ENCODE measurements at regions not wholly inside any gene's neighbourhood (a gene's known extent, or its start where the extent isn't known, plus 50 kb on each side); places are given as distances from the start of the nearest gene placed in this dataset.

- Mint-ChIP-seq H3K27ac (no peak overlapping the region), H3K27me3 (peaks cover 8% of the 10 kb centered on the region)
These were observed 135.4 kb downstream of the EVX1 start for GRCh38 chr7:27377988-27378387.

DNA sequence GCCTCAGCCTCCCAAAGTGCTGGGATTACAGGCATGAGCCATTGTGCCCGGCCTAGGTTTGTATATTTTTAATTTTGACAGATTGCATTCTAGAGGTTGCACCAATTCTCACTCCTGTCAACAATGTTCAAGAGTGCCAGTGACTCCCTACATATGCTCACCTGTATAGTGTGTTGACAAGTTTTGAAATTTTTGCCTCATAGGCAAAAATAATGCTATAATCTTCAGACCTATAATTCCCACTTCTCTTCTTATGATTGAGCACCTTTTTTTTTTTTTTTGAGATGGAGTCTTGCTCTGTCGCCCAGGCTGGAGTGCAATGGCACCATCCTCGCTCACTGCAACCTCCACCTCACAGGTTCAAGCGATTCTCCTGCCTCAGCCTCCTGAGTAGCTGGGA lies 139.7 kb downstream of the EVX1 start:
- no peaks in the 10 kb centered on the region for H3K4me1 Mint-ChIP-seq
- no peaks in the 10 kb centered on the region for H3K9me3 Mint-ChIP-seq
- ATAC-seq (ENCODE audit: low read depth): no peak
- no peaks in the 10 kb centered on the region for H3K36me3 Mint-ChIP-seq
- no peak overlapping the region for H3K27ac Mint-ChIP-seq
- H3K4me3 Mint-ChIP-seq: no peak overlapping the region
- peaks cover 6% of the 10 kb centered on the region for H3K27me3 Mint-ChIP-seq
- no peak for DNase-seq (ENCODE audit: low spot score in 2 of 2)

More at GRCh38 chr7:27377988-27378387, 135.4 kb downstream of the EVX1 start:
- Mint-ChIP-seq H3K36me3 (no peaks in the 10 kb centered on the region), H3K9me3 (no peaks in the 10 kb centered on the region), H3K4me1 (no peaks in the 10 kb centered on the region), H3K4me3 (no peak overlapping the region)
- no peak for DNase-seq (ENCODE audit: low spot score in 2 of 2)
- ATAC-seq (ENCODE audit: low read depth): no peak

DNA sequence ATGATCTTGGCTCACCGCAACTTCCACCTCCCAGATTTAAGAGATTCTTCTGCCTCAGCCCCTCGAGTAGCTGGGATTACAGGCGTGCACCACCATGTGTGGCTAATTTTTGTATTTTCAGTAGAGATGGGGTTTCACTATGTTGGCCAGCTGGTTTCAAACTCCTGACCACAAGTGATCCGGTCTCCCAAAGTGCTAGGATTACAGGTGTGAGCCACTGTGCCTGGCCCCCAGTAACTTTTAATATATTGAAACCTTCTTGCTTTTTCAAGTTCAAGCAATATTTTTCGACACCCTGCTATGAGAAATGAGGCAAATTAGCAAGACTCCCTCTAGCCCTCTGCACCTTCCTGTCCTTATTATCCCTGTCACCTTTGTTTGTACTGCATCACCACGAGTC lies 144.0 kb downstream of the EVX1 start:
- no peak overlapping the region for H3K4me3 Mint-ChIP-seq
- no peak overlapping the region for H3K27ac Mint-ChIP-seq
- H3K4me1 Mint-ChIP-seq: no peaks in the 10 kb centered on the region
- peaks cover 13% of the 10 kb centered on the region for H3K27me3 Mint-ChIP-seq
- DNase-seq (ENCODE audit: low spot score in 2 of 2): no peak
- ATAC-seq (ENCODE audit: low read depth): no peak
- H3K9me3 Mint-ChIP-seq: no peaks in the 10 kb centered on the region
- H3K36me3 Mint-ChIP-seq: no peaks in the 10 kb centered on the region

GRCh38 chr7:27387864-27388263 lies 145.3 kb downstream of the EVX1 start:
- H3K27ac Mint-ChIP-seq: no peak overlapping the region
- H3K4me1 Mint-ChIP-seq: no peaks in the 10 kb centered on the region
- ATAC-seq (ENCODE audit: low read depth) (no peak), DNase-seq (ENCODE audit: low spot score in 2 of 2) (no peak)
- H3K9me3 Mint-ChIP-seq: no peaks in the 10 kb centered on the region
- no peaks in the 10 kb centered on the region for H3K36me3 Mint-ChIP-seq
- H3K4me3 Mint-ChIP-seq: no peak overlapping the region
- H3K27me3 Mint-ChIP-seq: peaks cover 14% of the 10 kb centered on the region

GRCh38 chr7:27388561-27388960 lies 146.0 kb downstream of the EVX1 start:
- Mint-ChIP-seq H3K4me3 (no peak overlapping the region), H3K27ac (no peak overlapping the region), H3K4me1 (no peaks in the 10 kb centered on the region), H3K27me3 (peaks cover 14% of the 10 kb centered on the region), H3K9me3 (peaks cover 2% of the 10 kb centered on the region), H3K36me3 (no peaks in the 10 kb centered on the region)
- no peak for ATAC-seq (ENCODE audit: low read depth)
- DNase-seq (ENCODE audit: low spot score in 2 of 2): no peak

- H3K4me3 Mint-ChIP-seq: no peak overlapping the region
- DNase-seq (ENCODE audit: low spot score in 2 of 2) (no peak), ATAC-seq (ENCODE audit: low read depth) (no peak)
- no peaks in the 10 kb centered on the region for H3K36me3 Mint-ChIP-seq
- H3K4me1 Mint-ChIP-seq: no peaks in the 10 kb centered on the region
- H3K27ac Mint-ChIP-seq: no peak overlapping the region
- peaks cover 5% of the 10 kb centered on the region for H3K9me3 Mint-ChIP-seq
- peaks cover 19% of the 10 kb centered on the region for H3K27me3 Mint-ChIP-seq
These were observed 146.9 kb downstream of the EVX1 start for GRCh38 chr7:27389496-27389895.

GRCh38 chr7:27392477-27392876 lies 149.9 kb downstream of the EVX1 start:
- ATAC-seq (ENCODE audit: low read depth) (no peak), DNase-seq (ENCODE audit: low spot score in 2 of 2) (no peak)
- peaks cover 22% of the 10 kb centered on the region for H3K27me3 Mint-ChIP-seq
- peaks cover 5% of the 10 kb centered on the region for H3K9me3 Mint-ChIP-seq
- H3K4me1 Mint-ChIP-seq: no peaks in the 10 kb centered on the region
- no peak overlapping the region for H3K4me3 Mint-ChIP-seq
- no peaks in the 10 kb centered on the region for H3K36me3 Mint-ChIP-seq
- no peak overlapping the region for H3K27ac Mint-ChIP-seq

DNA sequence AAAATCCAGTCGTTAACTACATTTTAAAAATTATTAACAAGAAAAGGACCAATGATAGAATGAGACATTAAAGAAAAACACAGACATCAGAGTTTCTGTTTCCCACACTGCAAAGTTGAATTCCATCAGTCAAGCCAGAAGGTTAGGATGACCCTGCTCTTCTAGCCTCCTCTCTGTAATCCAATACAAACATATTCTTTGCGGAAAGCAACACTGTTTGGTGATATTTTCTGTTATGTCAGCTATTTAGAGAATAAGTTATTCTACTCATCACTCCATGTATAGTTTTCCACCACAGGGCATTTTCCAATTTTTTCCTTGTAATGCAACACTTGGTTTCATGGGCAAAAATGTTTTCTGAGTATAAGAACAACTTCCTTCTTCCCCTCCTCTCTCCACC lies 152.3 kb downstream of the EVX1 start:
- Mint-ChIP-seq H3K9me3 (peaks cover 5% of the 10 kb centered on the region), H3K27ac (no peak overlapping the region), H3K36me3 (no peaks in the 10 kb centered on the region), H3K27me3 (peaks cover 16% of the 10 kb centered on the region), H3K4me3 (no peak overlapping the region), H3K4me1 (peaks cover 3% of the 10 kb centered on the region)
- DNase-seq (ENCODE audit: low spot score in 2 of 2) (no peak), ATAC-seq (ENCODE audit: low read depth) (no peak)

- no peaks in the 10 kb centered on the region for H3K36me3 Mint-ChIP-seq
- no peak for ATAC-seq (ENCODE audit: low read depth)
- no peak overlapping the region for H3K27ac Mint-ChIP-seq
- H3K4me1 Mint-ChIP-seq: peaks cover 8% of the 10 kb centered on the region
- no peak overlapping the region for H3K4me3 Mint-ChIP-seq
- H3K9me3 Mint-ChIP-seq: peaks cover 5% of the 10 kb centered on the region
- no peak for DNase-seq (ENCODE audit: low spot score in 2 of 2)
- H3K27me3 Mint-ChIP-seq: peaks cover 14% of the 10 kb centered on the region
These were observed 153.0 kb downstream of the EVX1 start for GRCh38 chr7:27395626-27396025.

- Mint-ChIP-seq H3K36me3 (peaks cover 6% of the 10 kb centered on the region), H3K27ac (no peak overlapping the region), H3K4me3 (no peak overlapping the region), H3K4me1 (peaks cover 8% of the 10 kb centered on the region), H3K27me3 (peaks cover 9% of the 10 kb centered on the region), H3K9me3 (peaks cover 9% of the 10 kb centered on the region)
- DNase-seq (ENCODE audit: low spot score in 2 of 2) (no peak), ATAC-seq (ENCODE audit: low read depth) (no peak)
These were observed 154.9 kb downstream of the EVX1 start for GRCh38 chr7:27397503-27397902.

GRCh38 chr7:27398851-27399250 lies 156.2 kb downstream of the EVX1 start:
- DNase-seq (ENCODE audit: low spot score in 2 of 2): no peak
- Mint-ChIP-seq H3K27me3 (peaks cover 9% of the 10 kb centered on the region), H3K27ac (no peak overlapping the region), H3K36me3 (peaks cover 6% of the 10 kb centered on the region), H3K9me3 (peaks cover 6% of the 10 kb centered on the region), H3K4me3 (no peak overlapping the region), H3K4me1 (peaks cover 8% of the 10 kb centered on the region)
- ATAC-seq (ENCODE audit: low read depth): no peak

DNA sequence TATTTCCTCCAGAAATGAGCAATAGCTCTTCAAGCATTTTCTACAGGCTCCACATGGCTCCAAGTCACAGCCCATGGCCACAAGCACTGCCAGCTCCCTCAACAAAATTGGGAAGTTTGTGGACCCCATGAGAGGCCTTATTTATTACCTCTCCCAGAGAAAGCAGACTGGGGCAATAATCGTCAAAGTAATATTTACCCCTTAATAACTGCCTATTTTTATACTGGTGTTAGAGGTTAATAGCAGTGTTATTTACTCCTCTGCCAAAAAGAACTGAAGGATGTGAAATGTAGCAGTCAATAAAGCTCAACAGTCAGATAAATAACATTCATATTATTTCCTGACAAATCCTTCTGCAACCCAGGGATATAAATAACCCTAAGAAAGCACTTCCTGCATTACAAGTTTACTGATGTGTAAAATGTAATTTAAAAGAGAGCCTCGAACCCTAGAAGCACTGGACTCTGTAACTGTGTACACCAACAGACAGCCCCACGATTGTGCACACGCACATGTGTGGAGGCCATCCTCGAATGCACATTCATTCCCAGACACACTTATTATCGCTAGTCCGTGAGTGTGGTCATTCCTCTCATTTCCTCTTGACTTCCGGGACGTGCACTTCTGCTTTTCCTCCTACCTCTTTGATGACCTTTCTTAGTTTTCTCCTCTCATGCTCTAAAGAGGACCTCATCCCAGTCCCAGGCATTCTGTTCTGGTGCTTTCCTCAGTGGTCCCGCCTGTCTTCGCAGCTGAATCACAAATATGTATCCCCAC lies 157.4 kb downstream of the EVX1 start:
- H3K27me3 Mint-ChIP-seq: peaks cover 5% of the 10 kb centered on the region
- H3K9me3 Mint-ChIP-seq: peaks cover 4% of the 10 kb centered on the region
- H3K36me3 Mint-ChIP-seq: peaks cover 6% of the 10 kb centered on the region
- peak overlapping the region; percentile 2 for H3K27ac Mint-ChIP-seq
- DNase-seq (ENCODE audit: low spot score in 2 of 2) (no peak), ATAC-seq (ENCODE audit: low read depth) (no peak)
- peaks cover 8% of the 10 kb centered on the region for H3K4me1 Mint-ChIP-seq
- H3K4me3 Mint-ChIP-seq: peak overlapping the region; percentile 6

DNA sequence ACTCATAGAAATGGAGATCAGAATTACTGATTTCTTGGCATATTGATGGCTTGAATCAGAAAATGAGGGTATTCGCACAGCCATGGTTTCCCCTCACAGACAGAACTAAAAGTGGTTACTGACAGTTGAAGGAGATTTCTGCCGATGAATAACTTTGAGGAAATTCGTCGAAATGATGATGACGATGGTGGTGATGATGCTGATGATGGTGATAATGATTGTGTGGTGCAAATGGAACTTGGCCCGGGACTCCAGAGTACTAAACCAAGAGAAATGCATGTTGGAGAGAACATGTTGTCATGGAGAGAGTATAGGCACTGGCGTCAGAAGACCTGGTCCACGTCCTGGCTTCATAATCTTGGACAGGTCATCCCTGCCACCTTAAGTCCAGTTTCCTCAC lies 163.2 kb downstream of the EVX1 start:
- DNase-seq (ENCODE audit: low spot score in 2 of 2) (no peak), ATAC-seq (ENCODE audit: low read depth) (no peak)
- Mint-ChIP-seq H3K4me1 (no peaks in the 10 kb centered on the region), H3K4me3 (no peak overlapping the region), H3K27ac (no peak overlapping the region), H3K27me3 (peaks cover 11% of the 10 kb centered on the region), H3K9me3 (peaks cover 4% of the 10 kb centered on the region), H3K36me3 (peaks cover 6% of the 10 kb centered on the region)

DNA sequence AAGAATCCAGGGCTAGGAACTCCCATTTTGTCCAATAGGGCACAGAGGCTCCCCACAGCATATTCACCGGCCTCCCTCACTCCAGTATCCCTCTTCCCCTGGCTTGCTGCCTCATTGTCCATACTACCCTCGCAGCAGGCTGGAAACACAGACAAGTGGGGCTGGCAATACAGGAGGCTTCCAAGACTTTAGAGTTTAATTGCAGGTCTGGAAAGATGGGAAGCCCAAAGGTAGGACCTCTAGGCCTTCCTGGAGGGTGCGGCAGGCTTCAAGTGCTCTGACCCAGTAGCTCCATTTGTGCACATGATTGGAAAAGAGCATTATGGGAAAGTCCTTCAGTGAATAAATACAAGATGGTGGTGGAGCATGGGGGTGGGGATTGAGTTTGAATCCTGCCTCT lies 166.7 kb downstream of the EVX1 start:
- no peak overlapping the region for H3K4me3 Mint-ChIP-seq
- no peaks in the 10 kb centered on the region for H3K4me1 Mint-ChIP-seq
- peaks cover 4% of the 10 kb centered on the region for H3K9me3 Mint-ChIP-seq
- no peaks in the 10 kb centered on the region for H3K36me3 Mint-ChIP-seq
- DNase-seq (ENCODE audit: low spot score in 2 of 2): no peak
- no peak for ATAC-seq (ENCODE audit: low read depth)
- H3K27me3 Mint-ChIP-seq: peaks cover 16% of the 10 kb centered on the region
- no peak overlapping the region for H3K27ac Mint-ChIP-seq

DNA sequence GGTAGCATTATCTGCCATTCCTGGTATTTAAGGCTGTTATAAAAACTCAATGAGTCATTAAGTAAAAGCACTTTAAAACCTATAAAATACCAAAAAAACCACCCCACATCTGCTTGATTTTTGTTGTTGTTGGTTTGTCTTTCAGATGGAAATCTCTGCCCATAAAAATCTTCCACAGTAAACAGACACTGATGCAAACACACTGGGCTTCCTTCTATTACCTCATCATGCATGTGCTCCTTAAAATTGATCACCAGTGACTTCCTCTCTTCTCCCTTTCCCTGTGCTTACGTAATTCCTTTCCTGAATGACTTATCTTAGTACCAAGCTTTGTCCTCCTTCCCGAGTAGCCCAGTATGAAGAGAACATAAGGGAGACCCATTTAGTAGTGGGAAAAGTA lies 167.2 kb downstream of the EVX1 start:
- no peak for ATAC-seq (ENCODE audit: low read depth)
- H3K4me3 Mint-ChIP-seq: no peak overlapping the region
- no peaks in the 10 kb centered on the region for H3K36me3 Mint-ChIP-seq
- peaks cover 16% of the 10 kb centered on the region for H3K27me3 Mint-ChIP-seq
- peaks cover 4% of the 10 kb centered on the region for H3K9me3 Mint-ChIP-seq
- no peak overlapping the region for H3K27ac Mint-ChIP-seq
- no peak for DNase-seq (ENCODE audit: low spot score in 2 of 2)
- no peaks in the 10 kb centered on the region for H3K4me1 Mint-ChIP-seq
